LNCAP (cell line): ENCODE measurements at regions not wholly inside any gene's neighbourhood (a gene's known extent, or its start where the extent isn't known, plus 50 kb on each side); places are given as distances from the start of the nearest gene placed in this dataset.

Experiments
- CTCF ChIP-seq: fragments of 450-650 bp; IDR thresholded peaks from 2 replicates; pipeline ENCODE4 v1.5.1; 2017; ENCODE audit warnings: mild to moderate bottlenecking

- no peak for TF ChIP-seq CTCF
Observed at GRCh38 chr3:82355228-82355627, 593.8 kb upstream of the GBE1 start.

GRCh38 chr3:82354228-82354627 is 592.8 kb upstream of the GBE1 start:
- TF ChIP-seq CTCF: no peak

- no peak for TF ChIP-seq CTCF
Observed at GRCh38 chr3:82353306-82354171, 592.1 kb upstream of the GBE1 start.

GRCh38 chr3:82347585-82347984 is 586.1 kb upstream of the GBE1 start:
- no peak for TF ChIP-seq CTCF

GRCh38 chr3:82342521-82342920 is 581.1 kb upstream of the GBE1 start:
- TF ChIP-seq CTCF: no peak

GRCh38 chr3:82329300-82329699 is 567.9 kb upstream of the GBE1 start:
- peak; percentile 63 for TF ChIP-seq CTCF

GRCh38 chr3:82311901-82312300 is 550.5 kb upstream of the GBE1 start:
- no peak for TF ChIP-seq CTCF
